ENCODE measurements at regions not wholly inside any gene's neighbourhood (a gene's known extent, or its start where the extent isn't known, plus 50 kb on each side); places are given as distances from the start of the nearest gene placed in this dataset.

DNA sequence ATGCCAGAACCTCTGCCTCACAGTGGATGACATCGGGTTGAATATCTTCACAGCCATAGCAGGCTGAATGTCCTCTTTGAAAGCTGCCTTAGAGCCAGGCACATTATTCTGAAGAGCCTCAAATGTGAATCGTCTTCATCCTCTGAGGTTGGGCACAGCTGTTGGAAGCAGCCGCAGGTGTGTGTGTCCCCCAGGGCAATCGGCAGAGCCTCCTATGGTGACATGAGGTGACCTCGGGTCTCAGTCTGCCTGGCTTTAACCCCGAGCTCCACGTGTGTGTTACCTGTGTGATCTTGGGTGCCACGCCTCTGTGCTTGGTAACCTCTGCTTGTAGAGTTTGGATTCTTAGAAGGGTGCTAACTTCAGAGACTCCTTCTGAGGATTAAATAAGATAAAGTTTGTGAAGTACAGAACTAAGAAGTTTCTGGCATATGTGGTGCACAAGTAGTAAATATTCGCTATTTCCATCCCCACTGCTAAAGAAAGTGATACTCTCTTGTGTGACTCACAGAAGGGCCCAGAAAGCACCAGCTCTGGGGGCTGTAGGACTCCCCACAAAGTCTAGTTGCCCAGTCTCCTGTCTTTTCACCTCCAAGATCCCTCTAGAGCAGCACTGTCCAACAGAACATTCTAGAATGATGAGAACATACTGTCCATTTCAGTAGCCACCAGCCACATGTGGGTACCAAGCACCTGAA is 500.9 kb downstream of the NPHP4 start:
- no peak for ATAC-seq
- H3K9me3 ChIP-seq = no peaks in the 10 kb centered on the region
- intact Hi-C loops (cut with DNase I) = no loop called here
- DNase-seq = no peak
- TF ChIP-seq POLR2A (IDR thresholded peaks at IDR 0.05) (no peak), CTCF (IDR thresholded peaks at IDR 0.05) (no peak)
- no peaks in the 10 kb centered on the region for H3K36me3 ChIP-seq
- no peaks in the 10 kb centered on the region for H3K4me1 ChIP-seq
- H3K4me3 ChIP-seq = no peak overlapping the region
- no peaks in the 10 kb centered on the region for H3K27me3 ChIP-seq
- H3K27ac ChIP-seq = no peak overlapping the region
- 42% methylated on average over 3 of the region's 9 CpGs for WGBS (ENCODE audit: insufficient coverage, low coverage, low lambda C conversion rate, missing lambda C conversion rate)

DNA sequence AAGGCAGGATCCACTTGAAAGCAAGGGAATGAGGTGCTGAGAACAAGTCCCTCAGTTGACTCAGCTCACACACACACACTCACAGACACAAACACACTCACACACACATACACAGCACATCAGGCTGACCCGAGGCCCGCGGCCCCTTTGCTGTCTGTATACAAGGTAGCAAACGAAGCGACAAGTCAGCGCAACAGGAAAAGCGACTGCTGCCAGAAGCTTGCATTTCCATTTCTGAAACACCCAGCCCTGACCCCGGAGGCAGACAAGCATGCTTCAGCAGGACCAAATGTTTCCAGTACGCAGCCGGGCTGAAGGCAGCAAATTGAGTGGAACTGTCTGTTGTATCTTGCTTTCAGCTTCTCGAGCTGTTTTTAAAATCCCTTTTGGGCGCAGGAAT is 501.6 kb downstream of the NPHP4 start:
- no peak for DNase-seq
- WGBS (ENCODE audit: insufficient coverage, low coverage, low lambda C conversion rate, missing lambda C conversion rate) = no CpG with 5 or more reads among the region's 12 CpGs
- no peaks in the 10 kb centered on the region for H3K36me3 ChIP-seq
- intact Hi-C loops (cut with DNase I) = no loop called here
- TF ChIP-seq POLR2A (IDR thresholded peaks at IDR 0.05) = no peak
- no peak for ATAC-seq
- H3K4me3 ChIP-seq = no peak overlapping the region
- no peaks in the 10 kb centered on the region for H3K9me3 ChIP-seq
- H3K4me1 ChIP-seq = no peaks in the 10 kb centered on the region
- H3K27ac ChIP-seq = no peak overlapping the region
- H3K27me3 ChIP-seq = no peaks in the 10 kb centered on the region

GRCh38 chr1:5488448-5488847 is 503.8 kb downstream of the NPHP4 start:
- Histone ChIP-seq H3K4me1 (no peaks in the 10 kb centered on the region), H3K27me3 (no peaks in the 10 kb centered on the region), H3K4me3 (no peak overlapping the region), H3K27ac (no peak overlapping the region), H3K9me3 (no peaks in the 10 kb centered on the region), H3K36me3 (no peaks in the 10 kb centered on the region)
- intact Hi-C loops (cut with DNase I) = no loop called here
- no peak for DNase-seq
- no peak for TF ChIP-seq CTCF (IDR thresholded peaks at IDR 0.05)
- TF ChIP-seq POLR2A (IDR thresholded peaks at IDR 0.05) = no peak
- 53% methylated on average over 1 of the region's 1 CpG for WGBS (ENCODE audit: insufficient coverage, low coverage, low lambda C conversion rate, missing lambda C conversion rate)
- ATAC-seq = no peak

DNA sequence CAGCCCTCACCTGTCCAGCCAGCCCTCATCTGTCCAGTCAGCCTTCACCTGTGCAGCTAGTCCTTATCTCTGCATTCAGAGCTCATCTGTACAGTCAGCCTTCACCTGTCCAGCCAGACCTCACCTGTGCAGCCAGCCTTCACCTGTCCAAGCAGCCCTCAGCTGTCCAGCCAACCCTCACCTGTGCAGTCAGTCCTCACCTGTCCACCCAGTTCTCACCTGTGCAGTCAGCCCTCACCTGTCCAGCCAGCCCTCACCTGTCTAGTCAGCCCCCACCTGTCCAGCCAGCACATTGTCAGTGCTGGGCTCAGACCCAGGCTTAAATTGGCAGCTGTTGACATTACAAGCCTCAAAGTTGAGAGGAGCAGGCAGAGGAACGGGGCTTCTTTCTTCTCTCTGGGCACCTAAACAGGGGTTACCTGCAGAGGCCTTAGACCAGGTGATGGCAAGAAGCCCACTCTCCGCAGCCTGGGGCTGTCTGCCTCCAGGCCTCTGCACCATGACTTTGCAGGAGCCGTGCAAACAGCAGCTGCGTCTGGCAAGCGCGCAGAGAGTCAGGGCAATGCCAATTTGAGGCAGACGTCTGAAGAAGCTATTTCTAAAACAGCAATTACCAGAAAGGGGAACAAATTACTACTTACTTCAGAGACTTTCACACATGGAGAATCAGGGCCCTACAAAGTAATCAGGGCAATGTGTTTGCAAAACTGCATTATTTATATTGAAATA is 506.1 kb downstream of the NPHP4 start:
- ATAC-seq = no peak
- Histone ChIP-seq H3K36me3 (no peaks in the 10 kb centered on the region), H3K27ac (no peak overlapping the region), H3K9me3 (no peaks in the 10 kb centered on the region), H3K27me3 (no peaks in the 10 kb centered on the region), H3K4me3 (no peak overlapping the region), H3K4me1 (no peaks in the 10 kb centered on the region)
- 43% methylated on average over 6 of the region's 7 CpGs for WGBS (ENCODE audit: insufficient coverage, low coverage, low lambda C conversion rate, missing lambda C conversion rate)
- DNase-seq = no peak
- intact Hi-C loops (cut with DNase I) = no loop called here
- TF ChIP-seq CTCF (IDR thresholded peaks at IDR 0.05) = no peak

- DNase-seq = no peak
- TF ChIP-seq CTCF (IDR thresholded peaks at IDR 0.05) (no peak), POLR2A (IDR thresholded peaks at IDR 0.05) (no peak)
- WGBS (ENCODE audit: insufficient coverage, low coverage, low lambda C conversion rate, missing lambda C conversion rate) = 63% methylated on average over 1 of the region's 2 CpGs
- Histone ChIP-seq H3K4me1 (no peaks in the 10 kb centered on the region), H3K36me3 (no peaks in the 10 kb centered on the region), H3K4me3 (no peak overlapping the region), H3K9me3 (no peaks in the 10 kb centered on the region), H3K27ac (no peak overlapping the region), H3K27me3 (no peaks in the 10 kb centered on the region)
- ATAC-seq = no peak
- intact Hi-C loops (cut with DNase I) = no loop called here
Observed at GRCh38 chr1:5485436-5485835, 506.8 kb downstream of the NPHP4 start.

Measured in right lobe of liver (tissue), 6 donors.